KMS-11 (cell line): ENCODE measurements at regions not wholly inside any gene's neighbourhood (a gene's known extent, or its start where the extent isn't known, plus 50 kb on each side); places are given as distances from the start of the nearest gene placed in this dataset.

ENCODE experiments used
- H2AFZ ChIP-seq: fragments of 200-600 bp; sonication (generic); 2 replicates; pipeline ENCODE4 v1.6.1; 2016; ENCODE audit warnings: antibody characterized with exemption, mixed run types, low read depth
- H3K27ac ChIP-seq: fragments of 200-600 bp; sonication (generic); 2 replicates; pipeline ENCODE4 v1.6.1; 2016; ENCODE audit warnings: mild to moderate bottlenecking, mixed run types
- H3K27me3 ChIP-seq: fragments of 200-600 bp; sonication (generic); 2 replicates; pipeline ENCODE4 v1.6.1; 2017; ENCODE audit warnings: mild to moderate bottlenecking, low read depth, mixed run types, moderate library complexity; ENCODE audit not compliant: insufficient read depth
- H3K36me3 ChIP-seq: fragments of 200-600 bp; sonication (generic); 2 replicates; pipeline ENCODE4 v1.6.1; 2017; ENCODE audit warnings: mild to moderate bottlenecking, mixed run types; ENCODE audit not compliant: insufficient read depth
- H3K4me1 ChIP-seq: fragments of 200-600 bp; sonication (generic); 2 replicates; pipeline ENCODE4 v1.6.1; 2016; ENCODE audit warnings: mild to moderate bottlenecking, low read depth, mixed run types; ENCODE audit not compliant: poor library complexity, severe bottlenecking
- H3K4me2 ChIP-seq: fragments of 200-600 bp; sonication (generic); 2 replicates; pipeline ENCODE4 v1.7.0; 2016; ENCODE audit warnings: mild to moderate bottlenecking, mixed run types
- H3K4me3 ChIP-seq: fragments of 200-600 bp; sonication (generic); IDR thresholded peaks from 2 replicates; pipeline ENCODE4 v1.6.1; 2017; ENCODE audit warnings: low read depth, low read length, mixed read lengths; ENCODE audit not compliant: insufficient read depth
- H3K79me2 ChIP-seq: fragments of 200-600 bp; sonication (generic); 2 replicates; pipeline ENCODE4 v1.6.1; 2016; ENCODE audit warnings: low read depth, mixed run types; ENCODE audit not compliant: insufficient read depth
- H3K9ac ChIP-seq: fragments of 200-600 bp; sonication (generic); 2 replicates; pipeline ENCODE4 v1.6.1; 2016; ENCODE audit warnings: mild to moderate bottlenecking, mixed run types
- H4K20me1 ChIP-seq: fragments of 200-600 bp; sonication (generic); 2 replicates; pipeline ENCODE4 v1.6.1; 2016; ENCODE audit warnings: mild to moderate bottlenecking, mixed run types; ENCODE audit not compliant: insufficient read depth
- CTCF ChIP-seq: fragments of 200-600 bp; sonication (generic); conservative IDR thresholded peaks from 2 replicates; pipeline ENCODE4 v1.6.1; 2017; ENCODE audit warnings: low read depth, mild to moderate bottlenecking, antibody characterized with exemption, low read length, moderate library complexity, mixed read lengths

DNA sequence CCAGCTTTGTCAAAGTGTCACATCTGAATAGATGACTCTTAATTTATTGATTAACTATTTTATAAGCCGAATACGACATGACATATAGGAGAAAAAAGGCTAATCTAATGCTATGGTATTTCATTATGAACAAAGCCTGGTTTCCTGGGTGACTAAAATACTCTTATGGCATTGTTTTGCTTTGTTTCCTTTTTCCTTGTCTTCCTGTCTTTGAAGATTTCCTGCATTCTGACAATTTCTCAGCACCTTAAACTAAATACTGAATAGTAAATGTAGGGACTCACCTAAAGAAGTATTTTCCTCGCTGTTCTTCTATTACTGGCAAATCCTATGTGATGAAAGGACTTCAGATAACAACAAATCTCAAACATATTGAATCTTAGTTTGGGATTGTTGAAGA is 1284.5 kb downstream of the EFNA5 start:
- Histone ChIP-seq H3K4me1 (no peaks in the 10 kb centered on the region), H3K36me3 (no peaks in the 10 kb centered on the region), H4K20me1 (no peaks in the 10 kb centered on the region), H2AFZ (no peak overlapping the region), H3K4me2 (no peak overlapping the region), H3K79me2 (no peaks in the 10 kb centered on the region), H3K27me3 (no peaks in the 10 kb centered on the region), H3K9ac (no peak overlapping the region), H3K4me3 (no peak overlapping the region), H3K27ac (no peak overlapping the region)
- no peak for TF ChIP-seq CTCF

DNA sequence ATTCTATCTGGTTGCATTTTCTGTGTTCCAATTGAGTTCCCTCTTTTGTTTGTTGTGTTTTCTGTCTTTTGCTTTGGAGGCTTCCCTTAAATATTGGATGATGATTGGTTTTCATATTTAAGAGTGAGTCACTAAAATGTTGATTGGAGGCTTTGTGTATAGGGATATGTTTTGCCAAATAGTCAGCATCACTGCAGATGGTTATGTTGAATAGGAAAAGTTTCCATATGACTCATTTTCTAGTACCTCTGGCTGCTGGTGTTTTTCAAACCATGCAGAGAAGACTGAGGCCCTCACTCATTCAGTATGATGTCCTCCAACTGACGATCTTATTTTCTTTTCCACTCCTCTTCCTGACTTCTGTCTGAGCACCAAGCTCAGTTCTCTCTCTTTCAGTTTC is 1290.0 kb downstream of the EFNA5 start:
- no peak overlapping the region for H2AFZ ChIP-seq
- H3K4me3 ChIP-seq: no peak overlapping the region
- peaks cover 12% of the 10 kb centered on the region for H3K4me1 ChIP-seq
- no peaks in the 10 kb centered on the region for H3K36me3 ChIP-seq
- no peak overlapping the region for H3K9ac ChIP-seq
- no peaks in the 10 kb centered on the region for H4K20me1 ChIP-seq
- no peaks in the 10 kb centered on the region for H3K27me3 ChIP-seq
- no peaks in the 10 kb centered on the region for H3K79me2 ChIP-seq
- H3K4me2 ChIP-seq: no peak overlapping the region
- H3K27ac ChIP-seq: no peak overlapping the region
- TF ChIP-seq CTCF: no peak

DNA sequence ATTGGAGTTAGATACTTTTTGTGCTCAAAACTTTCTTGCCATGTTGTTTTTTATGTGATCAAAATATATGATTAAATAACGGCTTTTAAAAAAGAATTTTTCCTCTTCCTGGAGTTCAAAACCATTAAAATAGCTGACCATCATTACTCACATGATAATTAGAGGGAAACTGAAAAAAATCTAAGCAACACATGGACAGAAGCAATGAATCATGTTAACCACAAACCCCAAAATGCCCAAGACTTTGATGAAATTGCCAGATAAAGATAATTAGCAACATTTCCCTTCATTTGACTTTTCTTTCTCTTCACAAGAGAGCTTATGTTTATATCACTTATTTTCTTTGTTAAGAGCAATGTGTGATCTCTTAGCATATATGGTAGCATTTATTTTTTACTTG is 1294.2 kb downstream of the EFNA5 start:
- H3K27me3 ChIP-seq: no peaks in the 10 kb centered on the region
- no peak overlapping the region for H3K9ac ChIP-seq
- H2AFZ ChIP-seq: no peak overlapping the region

GRCh38 chr5:106374956-106375355 is 1295.8 kb downstream of the EFNA5 start:
- Histone ChIP-seq H3K4me2 (no peak overlapping the region), H3K27ac (no peak overlapping the region), H3K9ac (no peak overlapping the region), H2AFZ (no peak overlapping the region), H3K27me3 (no peaks in the 10 kb centered on the region), H4K20me1 (no peaks in the 10 kb centered on the region), H3K79me2 (no peaks in the 10 kb centered on the region), H3K4me1 (peaks cover 12% of the 10 kb centered on the region), H3K4me3 (no peak overlapping the region), H3K36me3 (no peaks in the 10 kb centered on the region)
- no peak for TF ChIP-seq CTCF

More for the DNA sequence above, 1294.2 kb downstream of the EFNA5 start:
- Histone ChIP-seq H3K27ac (no peak overlapping the region), H4K20me1 (no peaks in the 10 kb centered on the region), H3K79me2 (no peaks in the 10 kb centered on the region), H3K36me3 (no peaks in the 10 kb centered on the region), H3K4me2 (peak overlapping the region; percentile 24; the same call in 1 of the 2 replicates), H3K4me1 (peaks cover 12% of the 10 kb centered on the region), H3K4me3 (no peak overlapping the region)
- no peak for TF ChIP-seq CTCF
